NB4 (cell line): ENCODE measurements at regions not wholly inside any gene's neighbourhood (a gene's known extent, or its start where the extent isn't known, plus 50 kb on each side); places are given as distances from the start of the nearest gene placed in this dataset.

ENCODE experiments used
- MYC ChIP-seq: IDR thresholded peaks from 2 replicates; pipeline ENCODE4 v1.6.1; 2011; ENCODE audit warnings: low read depth, low read length
- POLR2A ChIP-seq: IDR thresholded peaks from 2 replicates; pipeline ENCODE4 v1.6.1; 2011; ENCODE audit warnings: mild to moderate bottlenecking; ENCODE audit not compliant: insufficient read length; ENCODE audit errors: extremely low read depth
- TF ChIP-seq, protein P1 (sequence below): IDR thresholded peaks from one replicate; pipeline ENCODE4 v1.5.1; 2012; ENCODE audit warnings: low read depth, low read length

DNA sequence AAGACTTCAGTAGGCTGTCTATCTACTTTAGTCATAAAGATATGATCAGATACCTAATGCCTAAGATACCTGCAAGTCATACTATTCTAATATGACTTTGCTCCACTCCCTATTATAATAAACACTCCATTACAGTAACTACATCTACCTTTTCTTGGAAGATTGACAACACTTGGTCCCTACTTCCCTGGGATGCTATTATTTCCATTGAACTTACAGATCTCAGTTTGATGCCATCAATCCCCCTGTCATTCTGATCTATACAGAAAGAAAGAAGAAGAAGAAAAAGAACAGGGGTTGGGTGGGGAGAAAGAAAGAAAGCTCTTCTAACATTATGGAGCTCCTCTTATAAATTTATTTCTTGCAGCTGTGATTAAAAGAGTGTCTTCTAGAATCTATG, 889.1 kb upstream of the NRXN1 start:
- TF ChIP-seq, protein P1, sequence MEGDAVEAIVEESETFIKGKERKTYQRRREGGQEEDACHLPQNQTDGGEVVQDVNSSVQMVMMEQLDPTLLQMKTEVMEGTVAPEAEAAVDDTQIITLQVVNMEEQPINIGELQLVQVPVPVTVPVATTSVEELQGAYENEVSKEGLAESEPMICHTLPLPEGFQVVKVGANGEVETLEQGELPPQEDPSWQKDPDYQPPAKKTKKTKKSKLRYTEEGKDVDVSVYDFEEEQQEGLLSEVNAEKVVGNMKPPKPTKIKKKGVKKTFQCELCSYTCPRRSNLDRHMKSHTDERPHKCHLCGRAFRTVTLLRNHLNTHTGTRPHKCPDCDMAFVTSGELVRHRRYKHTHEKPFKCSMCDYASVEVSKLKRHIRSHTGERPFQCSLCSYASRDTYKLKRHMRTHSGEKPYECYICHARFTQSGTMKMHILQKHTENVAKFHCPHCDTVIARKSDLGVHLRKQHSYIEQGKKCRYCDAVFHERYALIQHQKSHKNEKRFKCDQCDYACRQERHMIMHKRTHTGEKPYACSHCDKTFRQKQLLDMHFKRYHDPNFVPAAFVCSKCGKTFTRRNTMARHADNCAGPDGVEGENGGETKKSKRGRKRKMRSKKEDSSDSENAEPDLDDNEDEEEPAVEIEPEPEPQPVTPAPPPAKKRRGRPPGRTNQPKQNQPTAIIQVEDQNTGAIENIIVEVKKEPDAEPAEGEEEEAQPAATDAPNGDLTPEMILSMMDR, result no peak
- no peak for TF ChIP-seq POLR2A
- no peak for TF ChIP-seq MYC
